ENCODE measurements at regions not wholly inside any gene's neighbourhood (a gene's known extent, or its start where the extent isn't known, plus 50 kb on each side); places are given as distances from the start of the nearest gene placed in this dataset.

- Histone ChIP-seq H3K4me3 (ENCODE audit: insufficient read depth, low read depth, low read length) (no peak overlapping the region), H3K36me3 (ENCODE audit: control insufficient read depth, insufficient read depth, low read length) (no peaks in the 10 kb centered on the region), H3K27ac (ENCODE audit: insufficient read depth, low read length) (no peak overlapping the region), H3K18ac (ENCODE audit: low read depth, low read length) (no peak overlapping the region), H3K9me1 (ENCODE audit: insufficient read depth, low read length) (no peaks in the 10 kb centered on the region), H3K56ac (ENCODE audit: extremely low read depth, insufficient read depth, low read length) (no peak overlapping the region), H4K8ac (ENCODE audit: low read depth in 2 of 2, low read length in 2 of 2) (no peak overlapping the region), H3K4ac (ENCODE audit: low read depth, low read length) (no peak overlapping the region), H4K20me1 (ENCODE audit: insufficient read depth, low read length) (no peaks in the 10 kb centered on the region), H3K9me3 (ENCODE audit: control insufficient read depth, insufficient read depth, low read length) (no peaks in the 10 kb centered on the region), H3K9ac (ENCODE audit: low read depth, low read length) (no peak overlapping the region), H4K5ac (ENCODE audit: low read depth, low read length) (no peak overlapping the region), H2AFZ (replicated peaks; ENCODE audit: low read length, poor library complexity) (no peak overlapping the region), H3K4me1 (ENCODE audit: control insufficient read depth, insufficient read depth, low read length) (0 out of 2 replicates have a peak, but pooled peaks cover 2% of the 10 kb centered on the region), H3K14ac (replicated peaks; ENCODE audit: low read depth, low read length) (no peak overlapping the region), H4K91ac (ENCODE audit: insufficient read depth, low read depth, low read length) (no peak overlapping the region), H2BK20ac (ENCODE audit: low read depth, low read length) (no peak overlapping the region), H2AK5ac (ENCODE audit: low read depth, low read length) (no peak overlapping the region), H3K79me1 (ENCODE audit: low read depth in 1 of 2, low read length in 2 of 2) (no peaks in the 10 kb centered on the region), H2BK120ac (ENCODE audit: low read depth, low read length) (no peak overlapping the region), H3K27me3 (ENCODE audit: control insufficient read depth, insufficient read depth, low read length) (no peaks in the 10 kb centered on the region; the same call in 1 of the 2 replicates), H3K4me2 (ENCODE audit: low read depth, low read length) (no peak overlapping the region), H3K23ac (ENCODE audit: low read depth, low read length) (no peak overlapping the region), H2BK15ac (ENCODE audit: low read depth, low read length) (no peak overlapping the region), H2AK9ac (replicated peaks; ENCODE audit: low read depth, low read length, poor library complexity) (no peak overlapping the region), H2BK5ac (ENCODE audit: low read depth, low read length, poor library complexity, severe bottlenecking) (no peak overlapping the region)
- TF ChIP-seq FOS (IDR thresholded peaks at IDR 0.05; ENCODE audit: low read depth, low read length): no peak
- TF ChIP-seq CHD1 (IDR thresholded peaks at IDR 0.05; ENCODE audit: low read depth, low read length): no peak
- no peak for TF ChIP-seq SMC3 (IDR thresholded peaks at IDR 0.05; ENCODE audit: low read depth, low read length)
- TF ChIP-seq NFE2L2 (IDR thresholded peaks at IDR 0.05; ENCODE audit: low read depth, low read length): no peak
- no peak for TF ChIP-seq ELK1 (IDR thresholded peaks at IDR 0.05; ENCODE audit: borderline replicate concordance, low read depth, low read length)
- TF ChIP-seq RCOR1 (IDR thresholded peaks at IDR 0.05; ENCODE audit: insufficient replicate concordance, low read length): no peak
- no peak for TF ChIP-seq RFX5 (IDR thresholded peaks at IDR 0.05; ENCODE audit: low read depth, low read length)
- TF ChIP-seq MAFK (IDR thresholded peaks at IDR 0.05; ENCODE audit: low read depth, low read length): no peak
- no peak for TF ChIP-seq BHLHE40 (IDR thresholded peaks at IDR 0.05; ENCODE audit: low read depth, low read length)
- TF ChIP-seq CEBPB (IDR thresholded peaks at IDR 0.05; ENCODE audit: low read depth, low read length): no peak
- no peak for TF ChIP-seq USF2 (IDR thresholded peaks at IDR 0.05; ENCODE audit: low read depth, low read length)
- TF ChIP-seq CTCF (conservative IDR thresholded peaks at IDR 0.05; ENCODE audit: low read depth, low read length): no peak
- TF ChIP-seq MXI1 (IDR thresholded peaks at IDR 0.05; ENCODE audit: borderline replicate concordance, low read depth, low read length): no peak
- no peak for TF ChIP-seq RAD21 (IDR thresholded peaks at IDR 0.05; ENCODE audit: low read length)
- TF ChIP-seq POLR2A (IDR thresholded peaks at IDR 0.05; ENCODE audit: low read depth, low read length): no peak
- ChIA-PET CTCF (no interaction called here), POLR2A (ENCODE audit: unreplicated experiment) (no interaction called here)
- ATAC-seq (ENCODE audit: low read depth) (no peak), DNase-seq (no peak)
- no TSS peak for BruUV-seq (replicated peaks)
- intact Hi-C loops (cut with micrococcal nuclease): no loop called here
- dilution Hi-C loops (cut with HindIII; ENCODE audit: low sequenced_read_pairs, unreplicated experiment): no loop called here
- in situ Hi-C loops (cut with MboI; ENCODE audit: low sequenced_read_pairs): no loop called here
- no CpG with 5 or more reads among the region's 2 CpGs for WGBS, 2 experiments (ENCODE audit: extremely low coverage in 2 of 2, insufficient read length in 1 of 2)
Observed at GRCh38 chr14:71185637-71186036, 278.4 kb downstream of the PCNX1 start.
